Esophagus (tissue), 2 donors: ENCODE measurements at regions not wholly inside any gene's neighbourhood (a gene's known extent, or its start where the extent isn't known, plus 50 kb on each side); places are given as distances from the start of the nearest gene placed in this dataset.
"Not testable (repeated sequence)": the region's sequence is repeated elsewhere in the genome, so short reads cannot be mapped to it uniquely, and the experiment has no call there.

Experiments
- H3K27ac ChIP-seq, 2 donors: one replicate each; pipeline ENCODE4 v1.5.1; 2013; ENCODE audit warnings: low read depth in 2 of 2, mild to moderate bottlenecking in 2 of 2, inconsistent platforms in 1 of 2, low read length in 1 of 2, moderate library complexity in 1 of 2
- H3K27me3 ChIP-seq, 2 donors: one replicate each; pipeline ENCODE4 v1.6.1; 2013; ENCODE audit warnings: low read length in 2 of 2, control low read depth in 1 of 2, mild to moderate bottlenecking in 1 of 2; ENCODE audit not compliant: insufficient read depth in 2 of 2, control insufficient read depth in 1 of 2
- H3K36me3 ChIP-seq, 2 donors: one replicate each; pipeline ENCODE4 v1.6.1; 2013; ENCODE audit warnings: low read length in 1 of 2; ENCODE audit not compliant: control insufficient read depth in 2 of 2, insufficient read depth in 2 of 2
- H3K4me1 ChIP-seq, 2 donors: one replicate each; pipeline ENCODE4 v1.6.1; 2013; ENCODE audit warnings: low read length in 1 of 2; ENCODE audit not compliant: control insufficient read depth in 2 of 2, insufficient read depth in 2 of 2
- H3K4me3 ChIP-seq, 2 donors: one replicate each; pipeline ENCODE4 v1.5.1; 2013; ENCODE audit warnings: low read length in 2 of 2, mild to moderate bottlenecking in 2 of 2, low read depth in 1 of 2, moderate library complexity in 1 of 2
- H3K9me3 ChIP-seq, 2 donors: one replicate each; pipeline ENCODE4 v1.6.1; 2013; ENCODE audit warnings: mild to moderate bottlenecking in 2 of 2, low read depth in 1 of 2, low read length in 1 of 2, moderate library complexity in 1 of 2; ENCODE audit not compliant: control insufficient read depth in 2 of 2, insufficient read depth in 1 of 2
- WGBS, 2 donors: extraction: QIAGEN DNeasy Blood & Tissue Kit; methylation state at CpG; one replicate each; pipeline ENCODE4 v1.1.7; 2013; 5-methylcytosine and 5-hydroxymethylcytosine counted together
- donor health status: healthy with polysubstance abuse.
- donor health status: Bipolar disorder and iron deficiency.

- H3K36me3 ChIP-seq: no peaks in the 10 kb centered on the region
- no peak overlapping the region for H3K4me3 ChIP-seq
- H3K27me3 ChIP-seq: no peaks in the 10 kb centered on the region
- no peak overlapping the region for H3K27ac ChIP-seq
- 75 to 81% methylated on average over 11 of the region's 11 CpGs for WGBS, 2 donors
- no peaks in the 10 kb centered on the region for H3K4me1 ChIP-seq
- no peaks in the 10 kb centered on the region for H3K9me3 ChIP-seq
Observed at GRCh38 chr9:81823672-81824554, 104.3 kb upstream of the SPATA31D4 start.

GRCh38 chr9:81824802-81825730, 103.2 kb upstream of the SPATA31D4 start:
- 73 to 81% methylated on average over 8 of the region's 8 CpGs for whole genome bisulfite sequencing, 2 donors
- H3K27ac ChIP-seq: no peak overlapping the region
- no peaks in the 10 kb centered on the region for H3K36me3 ChIP-seq
- no peaks in the 10 kb centered on the region for H3K4me1 ChIP-seq
- no peaks in the 10 kb centered on the region for H3K27me3 ChIP-seq
- no peak overlapping the region for H3K4me3 ChIP-seq
- no peaks in the 10 kb centered on the region for H3K9me3 ChIP-seq

GRCh38 chr9:81825846-81826516, 102.2 kb upstream of the SPATA31D4 start:
- Histone ChIP-seq H3K4me3 (no peak overlapping the region), H3K36me3 (no peaks in the 10 kb centered on the region), H3K27ac (peak overlapping the region in 1 of 2 donors; percentile 40), H3K9me3 (no peaks in the 10 kb centered on the region), H3K4me1 (no peaks in the 10 kb centered on the region), H3K27me3 (no peaks in the 10 kb centered on the region)
- 76 to 80% methylated on average over 3 of the region's 3 CpGs for WGBS, 2 donors

GRCh38 chr9:81826517-81826906, 101.7 kb upstream of the SPATA31D4 start:
- WGBS, 2 donors: 71 to 73% methylated on average over 15 of the region's 15 CpGs

GRCh38 chr9:81827616-81828296, 100.5 kb upstream of the SPATA31D4 start:
- Histone ChIP-seq H3K27me3 (no peaks in the 10 kb centered on the region), H3K27ac (no peak overlapping the region), H3K9me3 (no peaks in the 10 kb centered on the region), H3K36me3 (no peaks in the 10 kb centered on the region), H3K4me1 (no peaks in the 10 kb centered on the region), H3K4me3 (no peak overlapping the region)
- 80 to 81% methylated on average over 5 of the region's 5 CpGs for WGBS, 2 donors

More at GRCh38 chr9:81826517-81826906, 101.7 kb upstream of the SPATA31D4 start:
- peak overlapping the region in 1 of 2 donors; percentile 47 for H3K27ac ChIP-seq
- no peaks in the 10 kb centered on the region for H3K36me3 ChIP-seq
- H3K9me3 ChIP-seq: no peaks in the 10 kb centered on the region
- no peaks in the 10 kb centered on the region for H3K27me3 ChIP-seq
- H3K4me1 ChIP-seq: no peaks in the 10 kb centered on the region
- H3K4me3 ChIP-seq: no peak overlapping the region

GRCh38 chr9:81829195-81829882, 98.9 kb upstream of the SPATA31D4 start:
- Histone ChIP-seq H3K4me3 (no peak overlapping the region), H3K27me3 (no peaks in the 10 kb centered on the region), H3K9me3 (no peaks in the 10 kb centered on the region), H3K36me3 (no peaks in the 10 kb centered on the region), H3K27ac (no peak overlapping the region), H3K4me1 (no peaks in the 10 kb centered on the region)
- 60 to 70% methylated on average over 5 of the region's 5 CpGs for WGBS, 2 donors

GRCh38 chr9:81830431-81830830, 97.8 kb upstream of the SPATA31D4 start:
- H3K4me1 ChIP-seq, H3K27ac ChIP-seq, H3K4me3 ChIP-seq, H3K27me3 ChIP-seq, H3K36me3 ChIP-seq, H3K9me3 ChIP-seq: not testable (repeated sequence)
- 95 to 97% methylated on average over 8 of the region's 8 CpGs for WGBS, 2 donors

- 66% methylated on average over 6 of the region's 6 CpGs for WGBS, 2 donors
- H3K27ac ChIP-seq: peak overlapping the region in 1 of 2 donors; percentile 50
Observed at GRCh38 chr9:81832571-81833285, 95.5 kb upstream of the SPATA31D4 start.

More at GRCh38 chr9:81832571-81833285, 95.5 kb upstream of the SPATA31D4 start:
- H3K36me3 ChIP-seq: no peaks in the 10 kb centered on the region
- no peak overlapping the region for H3K4me3 ChIP-seq
- no peaks in the 10 kb centered on the region for H3K27me3 ChIP-seq
- H3K9me3 ChIP-seq: no peaks in the 10 kb centered on the region
- no peaks in the 10 kb centered on the region for H3K4me1 ChIP-seq
